Umbilical cord (tissue), 1 donor: ENCODE measurements at regions not wholly inside any gene's neighbourhood (a gene's known extent, or its start where the extent isn't known, plus 50 kb on each side); places are given as distances from the start of the nearest gene placed in this dataset.

ENCODE experiments used
- DNase-seq: peaks from one replicate; pipeline ENCODE4 v3.0.0-alpha.2; 2015; ENCODE audit warnings: low spot score

DNA sequence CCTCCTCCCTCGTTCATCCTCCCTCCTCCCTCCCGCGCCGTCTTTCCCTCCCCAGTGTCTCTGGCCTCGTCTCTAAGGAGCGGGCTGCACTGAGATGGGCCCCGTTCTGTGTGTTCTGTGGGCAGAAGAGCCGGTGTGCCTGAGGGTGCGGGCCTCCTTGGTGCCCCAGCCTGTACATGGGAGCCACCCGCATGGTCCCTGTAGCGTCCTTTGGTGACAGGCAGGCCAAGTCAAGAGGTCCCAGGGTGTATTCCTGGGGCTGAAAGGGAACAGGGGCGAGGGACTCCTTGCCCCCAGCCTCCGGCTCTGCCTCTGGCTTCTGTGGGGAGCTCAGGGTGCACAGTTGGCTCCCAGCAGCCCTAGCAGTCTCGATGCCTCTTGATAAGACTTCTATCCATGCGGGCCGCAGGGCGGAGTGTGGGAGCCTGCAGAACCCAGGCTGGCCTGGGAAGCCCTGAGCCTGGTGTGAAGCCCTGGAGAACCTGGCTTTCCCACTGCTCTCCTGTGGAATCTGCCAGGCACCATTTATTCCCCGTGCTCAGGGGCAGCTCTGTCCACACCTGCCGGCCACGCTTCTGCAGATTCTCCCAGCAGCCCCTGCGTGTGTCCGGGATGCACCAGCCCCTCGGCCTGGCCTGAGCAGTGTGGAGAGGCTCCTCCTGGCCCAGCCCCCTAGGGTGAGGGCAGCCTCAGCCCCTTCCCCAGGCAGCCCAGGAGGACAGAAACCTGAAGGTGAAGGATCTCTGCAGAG lies 181.3 kb downstream of the KIF26A start:
- no peak for DNase-seq

DNA sequence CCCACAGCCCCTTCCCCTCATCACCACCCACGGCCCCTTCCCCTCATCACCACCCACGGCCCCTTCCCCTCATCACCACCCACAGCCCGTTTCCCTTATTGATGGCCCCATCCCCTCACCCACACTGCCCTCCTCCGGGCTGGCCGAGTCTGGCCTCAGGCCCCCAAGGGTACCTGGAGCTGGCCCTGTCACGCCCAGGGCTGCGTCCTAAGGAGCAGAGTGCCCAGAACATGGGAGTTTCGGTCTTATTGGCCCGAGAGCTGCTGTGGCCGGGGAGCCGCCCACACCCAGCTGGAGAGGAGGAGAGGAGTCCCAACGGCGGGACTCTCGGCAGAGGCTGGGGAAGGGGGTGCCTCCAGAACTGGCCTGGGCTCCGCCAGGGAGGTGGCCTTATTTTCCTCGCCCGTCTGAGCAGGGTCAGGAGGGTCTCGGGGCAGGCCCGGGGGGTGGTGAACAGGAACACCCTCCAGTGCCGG lies 182.3 kb downstream of the KIF26A start:
- no peak for DNase-seq

DNA sequence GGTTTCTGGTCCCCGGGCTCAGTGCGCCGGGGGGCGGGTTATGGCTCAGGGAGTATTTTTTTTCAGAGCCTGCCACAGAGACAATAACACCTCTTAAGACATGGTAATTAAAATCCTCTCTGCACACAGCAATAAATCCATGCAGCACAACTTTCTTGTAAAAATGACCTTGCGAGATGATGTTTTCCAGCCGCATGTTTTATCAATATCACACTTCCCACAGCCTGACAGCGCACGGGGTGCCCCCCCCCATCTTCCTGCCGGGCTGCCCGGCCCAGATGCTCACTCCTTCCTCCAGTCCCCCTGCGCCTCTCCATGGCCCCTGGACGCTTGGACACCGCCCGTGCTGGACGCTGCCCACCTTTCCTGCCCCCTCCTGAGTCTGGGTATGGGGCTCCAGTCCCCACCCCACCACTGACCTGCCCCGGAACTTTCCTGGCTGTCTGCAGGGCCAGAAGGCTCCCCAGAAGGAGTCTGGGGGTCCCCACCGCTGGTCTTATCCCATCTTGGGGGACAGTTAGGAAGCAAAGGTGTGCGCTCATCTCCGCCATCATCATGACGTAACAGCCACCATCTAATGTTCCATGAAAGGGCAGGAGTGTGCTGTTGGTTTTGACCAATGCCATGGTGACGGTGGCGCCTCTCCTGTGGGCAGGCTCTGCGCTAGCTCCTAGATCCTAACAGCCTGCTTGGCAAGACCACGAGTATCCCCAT lies 182.9 kb downstream of the KIF26A start:
- DNase-seq = peak; percentile 58

DNA sequence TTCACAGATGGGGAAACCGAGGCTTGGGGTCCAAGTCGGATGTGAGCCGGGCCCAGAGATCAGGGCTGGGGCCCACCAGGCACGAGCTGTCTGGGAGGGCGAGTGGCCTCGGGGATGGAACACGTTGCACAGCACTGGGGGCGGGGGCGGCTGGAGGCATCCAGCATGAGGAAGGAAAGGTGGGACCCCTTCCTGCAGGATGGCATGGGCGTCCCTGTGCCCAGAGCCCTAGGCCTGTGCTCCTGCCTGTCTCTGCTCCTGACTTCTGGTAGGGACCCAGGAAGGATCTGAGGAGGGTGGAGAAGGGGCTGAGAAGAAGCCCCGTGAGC lies 183.4 kb downstream of the KIF26A start:
- no peak for DNase-seq

DNA sequence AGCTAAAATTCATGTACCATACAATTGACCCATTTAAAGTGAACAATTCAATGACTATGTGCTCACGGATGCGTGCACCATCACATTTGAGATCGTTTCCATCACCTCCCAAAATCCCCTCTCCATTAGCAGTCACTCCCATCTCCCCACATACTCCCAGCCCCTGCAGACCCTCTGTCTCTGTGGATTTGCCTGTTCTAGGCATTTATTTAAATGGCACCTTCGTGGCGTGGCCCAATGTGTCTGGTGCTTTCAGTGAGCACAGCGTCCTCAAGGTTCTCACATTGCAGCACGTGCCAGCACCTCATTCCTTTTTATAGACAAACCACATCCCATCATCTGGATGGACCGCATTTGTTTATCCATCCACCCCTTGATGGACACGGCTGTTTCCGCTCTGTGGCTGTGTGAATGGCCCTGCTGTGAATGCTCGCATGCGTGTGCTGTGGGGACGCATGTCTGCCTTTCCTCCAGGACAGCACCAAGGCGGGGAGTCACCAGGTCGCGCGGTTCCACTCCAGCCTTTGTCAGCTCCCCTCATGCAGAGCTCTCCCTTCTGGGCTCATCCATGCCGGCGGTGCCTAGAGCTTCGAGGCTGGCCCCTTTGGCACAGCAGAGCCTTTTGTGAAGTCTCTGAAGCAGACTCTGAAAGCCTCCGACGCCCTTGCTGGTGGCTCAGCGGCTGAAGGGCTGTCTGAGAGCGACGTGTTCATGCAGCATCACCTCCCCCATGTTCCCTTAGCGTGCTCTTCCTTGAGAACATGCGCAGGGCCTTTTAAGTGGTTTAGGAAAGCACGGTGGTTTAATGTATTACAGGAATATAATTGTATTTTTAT lies 184.4 kb downstream of the KIF26A start:
- no peak for DNase-seq

DNA sequence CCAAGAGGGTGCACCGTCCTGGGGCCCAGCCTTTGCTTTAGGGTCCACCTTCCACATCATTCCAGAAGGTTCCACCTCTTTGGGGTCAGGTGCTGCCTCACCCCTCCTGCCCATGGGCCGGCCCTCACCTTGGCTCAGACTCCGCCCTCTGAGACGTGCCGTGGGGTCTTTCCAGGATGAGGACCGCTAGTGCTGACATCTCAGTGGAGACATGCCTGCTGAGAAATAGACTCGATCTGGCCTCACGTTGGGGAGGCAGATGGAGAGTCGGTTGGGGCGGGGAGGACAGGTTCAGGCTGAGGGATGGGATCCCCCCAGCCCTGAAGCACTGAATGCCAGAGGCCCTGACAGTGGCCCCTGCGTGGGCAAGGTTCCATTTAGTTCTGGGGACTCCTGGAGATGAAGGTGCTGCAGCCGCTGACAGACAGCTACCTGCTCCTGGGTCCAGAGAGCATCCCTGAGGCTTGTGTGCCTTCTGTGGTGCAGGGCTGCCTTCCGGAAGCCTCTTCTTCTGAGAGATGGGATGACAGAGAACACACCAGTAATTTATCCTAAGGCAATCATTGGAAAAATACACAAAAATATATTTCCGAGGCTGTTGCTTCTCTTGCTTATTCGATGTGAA lies 185.3 kb downstream of the KIF26A start:
- DNase-seq = no peak

DNA sequence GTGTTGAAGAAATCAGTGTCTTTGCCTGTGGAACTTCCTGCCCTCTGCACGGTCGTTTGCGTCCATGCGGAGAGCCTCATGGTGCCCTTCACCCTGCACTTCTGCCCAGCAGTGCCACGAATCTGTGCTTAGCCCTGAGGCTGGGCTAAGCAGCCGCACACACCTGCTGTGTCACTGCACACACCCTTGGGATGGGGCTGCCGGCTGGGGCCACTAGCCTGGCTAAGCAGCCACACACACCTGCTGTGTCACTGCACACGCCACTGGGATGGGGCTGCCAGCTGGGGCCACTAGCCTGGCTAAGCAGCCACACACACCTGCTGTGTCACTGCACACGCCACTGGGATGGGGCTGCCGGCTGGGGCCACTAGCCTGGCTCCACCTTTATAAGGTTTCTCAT lies 188.5 kb downstream of the KIF26A start:
- no peak for DNase-seq

DNA sequence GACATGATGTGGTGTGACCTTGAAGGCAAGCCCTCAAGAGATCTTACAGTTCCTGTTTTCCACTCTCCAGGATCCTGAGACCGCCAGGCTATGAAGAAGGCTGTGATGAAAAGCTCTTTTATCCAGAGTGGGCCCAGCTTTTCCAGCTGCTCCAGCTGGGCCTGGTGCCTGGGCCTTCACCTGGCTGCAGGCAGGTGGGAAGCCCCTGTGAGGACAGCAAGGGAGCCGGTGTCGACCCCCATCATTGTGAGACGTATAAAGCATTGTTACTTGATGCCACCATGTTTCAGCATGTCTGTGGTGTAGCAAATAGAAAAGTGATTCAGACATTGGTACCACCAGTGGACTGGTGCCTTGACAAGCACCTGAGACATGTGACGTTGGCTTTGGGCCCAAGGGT lies 190.2 kb downstream of the KIF26A start:
- DNase-seq = no peak

DNA sequence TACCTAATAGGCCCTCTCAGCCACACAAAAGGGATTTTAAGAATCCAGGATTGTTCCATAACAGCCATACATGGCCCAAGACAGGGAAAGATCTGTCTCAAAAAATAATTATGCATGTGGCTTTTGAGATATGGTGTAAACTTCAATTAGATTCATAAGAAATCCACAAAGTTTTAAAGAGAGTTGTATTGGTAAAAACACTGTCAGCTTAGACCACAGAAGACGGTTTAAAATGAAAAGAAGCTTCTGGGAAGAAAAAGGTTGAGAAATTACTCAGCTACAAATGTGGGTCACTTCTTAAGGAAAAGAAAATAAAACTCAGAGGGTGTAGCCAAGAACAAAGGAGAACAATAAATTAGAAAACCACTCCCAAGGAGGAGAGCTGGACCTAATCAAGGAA lies 191.4 kb downstream of the KIF26A start:
- no peak for DNase-seq

DNA sequence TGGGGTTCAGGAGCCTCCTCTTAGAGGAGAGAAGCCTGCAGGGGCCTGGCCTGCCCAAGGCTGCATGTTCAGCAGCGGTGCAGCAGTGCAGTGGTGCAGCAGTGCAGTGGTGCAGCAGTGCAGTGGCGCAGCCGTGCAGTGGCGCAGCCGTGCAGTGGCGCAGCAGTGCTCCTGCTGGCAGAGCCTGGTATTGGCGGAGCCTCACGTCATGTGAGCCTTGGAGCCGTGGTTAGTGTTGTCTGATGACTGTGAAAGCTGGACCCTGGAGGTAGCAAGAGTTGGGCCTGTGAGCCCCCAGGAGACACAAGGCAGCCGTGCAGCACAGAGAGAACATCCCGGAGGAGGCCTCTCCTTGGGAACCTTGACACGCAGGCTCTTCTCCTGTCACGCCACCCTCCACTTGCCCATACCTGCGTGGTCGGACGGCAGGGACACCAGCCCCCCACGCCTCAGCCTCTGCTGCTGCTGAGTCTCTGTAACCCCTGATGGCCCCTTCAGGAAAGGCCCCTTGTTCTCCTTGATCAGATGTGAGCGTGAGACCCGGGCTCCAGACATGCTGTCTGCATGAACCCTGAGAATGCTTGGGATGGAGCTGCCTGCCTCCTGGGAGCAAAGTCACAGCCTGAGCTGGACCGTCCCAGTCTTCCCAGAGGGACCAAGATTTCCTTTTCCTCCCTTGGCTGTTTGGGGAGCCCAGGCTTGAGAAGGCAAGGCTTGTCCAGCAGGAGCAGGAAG lies 193.7 kb downstream of the KIF26A start:
- DNase-seq = no peak

DNA sequence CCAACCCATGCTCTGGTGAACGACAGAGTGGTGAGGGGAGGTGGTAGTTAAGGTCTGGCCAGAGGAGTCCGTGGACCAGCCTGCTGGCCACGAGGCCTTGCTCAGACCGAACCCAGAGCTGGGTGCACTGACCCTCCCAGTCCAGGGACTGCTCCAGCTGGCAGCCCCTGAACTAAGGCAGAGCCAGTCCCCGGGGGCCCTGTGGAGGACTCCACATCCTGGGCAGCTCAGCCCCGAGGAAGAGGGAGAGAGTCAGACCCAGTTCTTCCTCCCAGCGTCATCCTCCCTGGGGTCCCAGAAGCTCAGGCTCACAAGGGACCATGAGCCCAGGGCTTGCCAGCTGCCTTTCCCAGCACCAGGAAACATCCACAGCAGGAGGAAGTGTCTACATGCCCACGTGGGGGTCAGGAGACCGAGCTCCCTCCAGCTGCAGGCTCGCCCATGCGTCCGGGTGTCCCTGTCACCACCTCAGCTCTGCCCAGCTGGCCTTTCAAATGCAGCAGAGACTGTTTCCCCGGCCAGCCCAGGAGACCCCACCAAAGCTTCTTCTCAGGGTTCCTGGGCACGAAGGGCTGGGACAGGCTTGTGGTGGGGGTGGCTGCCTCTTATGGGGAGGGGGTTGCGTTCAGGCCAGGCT lies 194.4 kb downstream of the KIF26A start:
- DNase-seq = no peak

DNA sequence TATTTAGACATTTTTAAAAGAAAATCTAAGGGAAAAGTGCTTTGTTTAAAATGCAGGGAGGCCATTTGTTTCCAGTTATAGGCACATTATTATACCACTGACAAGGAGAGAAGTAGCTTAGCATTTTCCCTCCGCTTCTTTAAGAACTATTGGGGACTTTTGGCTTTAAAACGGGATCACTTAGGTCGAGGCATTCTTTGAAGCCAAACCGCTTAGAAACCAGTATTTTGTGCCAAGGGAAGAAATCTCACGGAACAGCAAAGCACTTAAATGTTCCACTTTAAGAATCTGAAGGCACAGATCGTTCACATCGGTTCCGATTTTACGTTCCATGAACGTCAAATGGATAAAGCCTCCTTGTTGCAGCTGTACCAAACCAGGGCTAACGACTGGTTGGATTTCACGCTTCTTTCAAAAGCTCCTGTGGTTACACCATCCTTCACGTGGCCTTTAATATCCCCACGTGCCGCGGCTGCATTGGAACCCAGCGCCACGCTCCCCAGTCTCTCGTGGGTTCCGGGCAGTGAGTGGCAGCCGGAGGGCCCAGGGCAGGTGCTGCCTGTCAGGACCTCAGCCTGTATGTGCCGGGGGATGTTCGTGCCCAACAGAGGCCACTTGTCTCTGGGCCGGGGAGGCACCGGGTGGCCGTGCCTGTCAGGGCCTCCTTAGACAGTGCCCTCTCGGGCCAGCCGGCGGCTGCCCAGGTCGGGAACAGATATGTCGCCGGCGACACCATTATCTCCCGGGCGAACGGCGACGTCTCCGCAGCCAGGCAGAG lies 195.4 kb downstream of the KIF26A start:
- peak; percentile 18 for DNase-seq

DNA sequence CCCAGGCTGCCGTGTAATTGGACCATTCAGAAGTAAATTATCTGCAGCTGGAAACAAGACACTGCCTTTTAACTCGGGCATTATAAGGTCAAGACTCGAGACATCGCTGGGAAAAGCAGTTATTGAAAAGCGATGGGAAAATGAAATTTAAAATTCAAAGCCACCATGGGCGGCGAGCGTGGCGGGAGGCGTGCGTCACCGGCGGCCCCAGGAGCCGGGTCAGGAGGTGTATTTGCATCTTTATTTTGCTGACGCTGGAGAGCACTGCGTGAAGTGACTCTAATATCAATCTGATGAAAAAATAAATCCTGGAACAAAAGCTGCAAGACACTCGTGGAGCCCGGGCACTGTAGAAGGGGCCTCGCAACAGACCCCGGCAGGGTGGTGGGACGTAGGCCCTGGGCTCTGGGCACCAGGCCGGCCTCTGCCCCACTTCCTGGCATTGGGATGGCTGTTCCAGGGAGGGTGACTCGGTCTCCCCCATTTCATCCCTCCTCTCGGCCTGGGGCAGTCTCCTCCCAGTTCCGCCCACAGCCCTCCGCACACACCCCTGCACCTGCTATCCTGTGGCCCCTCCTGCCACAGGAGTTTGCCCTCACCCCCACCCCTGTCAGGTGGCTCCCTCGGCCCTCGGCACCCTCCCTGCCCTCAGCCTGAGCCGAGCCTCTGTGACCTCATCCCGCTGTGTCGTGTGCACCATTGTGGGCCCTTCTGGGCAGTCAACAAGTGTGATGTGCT lies 196.2 kb downstream of the KIF26A start:
- no peak for DNase-seq

DNA sequence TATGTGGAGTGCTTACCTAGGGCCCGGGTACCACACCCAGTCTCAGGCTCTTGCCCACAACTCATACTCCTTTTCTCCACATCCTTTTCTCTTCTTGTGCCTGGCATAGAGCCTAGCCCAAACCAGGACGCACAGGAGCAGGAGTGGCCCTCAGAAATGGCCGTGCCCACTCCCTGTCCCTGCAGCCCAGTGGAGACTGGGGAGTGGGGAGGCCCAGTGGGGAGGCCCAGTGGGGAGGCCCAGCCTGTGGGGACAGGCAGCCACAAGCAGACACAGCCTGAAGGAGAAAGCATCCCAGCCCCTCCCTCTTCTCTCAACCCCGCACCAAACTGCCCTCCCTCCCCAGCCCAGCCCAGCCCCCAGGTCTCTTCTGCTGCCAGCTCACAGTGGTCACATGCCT lies 196.8 kb downstream of the KIF26A start:
- no peak for DNase-seq

DNA sequence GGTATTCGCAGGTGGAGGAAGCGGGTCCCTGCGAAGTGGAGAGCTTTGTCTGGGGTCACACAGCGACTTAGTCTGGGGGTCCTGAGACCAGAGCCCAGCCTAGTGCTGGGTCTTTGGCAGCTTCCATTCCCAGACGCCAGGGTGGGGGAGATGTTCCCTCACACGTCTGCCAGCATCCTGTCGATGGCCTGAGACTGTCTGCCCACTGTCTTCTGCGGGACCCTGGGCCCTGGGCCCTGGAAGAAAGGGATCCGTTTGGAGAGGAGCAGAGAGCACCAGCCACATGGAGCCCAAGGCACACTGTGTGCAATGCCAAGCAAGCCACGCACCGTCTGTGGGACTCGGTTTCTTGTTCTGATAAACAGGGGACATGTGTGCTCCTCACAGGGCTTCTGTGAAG lies 197.2 kb downstream of the KIF26A start:
- DNase-seq = no peak

DNA sequence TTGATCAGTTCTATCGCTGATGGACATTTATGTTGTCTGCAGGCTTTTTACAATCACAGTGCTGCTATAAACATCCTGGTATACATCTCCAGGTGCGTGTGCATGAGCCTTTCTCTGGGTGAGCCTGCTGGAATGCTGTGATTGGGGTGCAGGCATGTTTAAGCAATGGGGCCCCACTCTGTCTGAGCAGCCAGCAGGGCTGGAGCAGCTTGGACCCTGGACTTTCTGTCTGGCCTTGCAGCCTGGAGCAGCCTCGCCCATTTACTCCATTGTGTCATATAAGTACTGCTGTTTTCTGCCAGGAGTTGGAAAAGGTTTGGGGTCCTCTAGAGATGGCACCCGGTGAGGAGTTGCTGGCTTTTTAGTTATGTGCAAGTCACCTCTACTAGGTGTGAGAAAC lies 199.0 kb downstream of the KIF26A start:
- DNase-seq = no peak

DNA sequence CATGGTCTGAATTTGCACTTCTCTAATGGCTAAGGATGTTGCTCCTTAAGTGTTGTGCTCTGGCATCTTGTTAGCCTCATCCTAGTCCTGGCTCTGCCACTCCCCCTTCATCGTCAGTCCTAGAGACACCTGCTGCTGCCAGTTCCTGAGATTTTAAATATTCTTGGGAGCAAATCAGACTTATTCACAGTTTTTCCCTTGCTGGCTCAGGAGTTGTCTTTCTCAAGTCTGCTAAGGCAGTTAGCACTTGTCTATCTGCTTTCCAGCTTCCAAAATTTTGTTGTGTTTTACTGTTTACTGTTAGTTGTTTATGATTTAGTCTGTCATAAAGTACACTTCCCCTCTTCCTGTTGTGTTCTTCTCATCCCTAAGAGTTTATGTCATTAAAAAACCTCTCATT lies 201.0 kb downstream of the KIF26A start:
- no peak for DNase-seq

DNA sequence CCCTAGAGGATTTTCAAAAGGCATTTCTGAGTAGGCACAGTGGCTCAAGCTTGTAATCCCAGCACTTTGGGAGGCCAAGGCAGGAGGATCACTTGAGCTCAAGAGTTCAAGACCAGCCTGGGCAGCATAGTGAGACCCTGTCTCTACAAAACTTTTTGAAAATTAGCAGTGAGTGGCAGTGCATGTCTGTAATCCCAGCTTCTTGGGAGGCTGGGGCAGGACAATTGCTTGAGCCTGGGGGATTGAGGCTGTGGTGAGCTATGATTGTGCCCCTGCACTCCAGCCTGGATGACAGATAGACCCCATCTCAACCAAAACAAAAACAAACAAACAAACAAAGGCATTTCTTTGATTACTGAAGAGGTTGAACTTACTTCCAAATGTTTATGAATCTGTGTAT lies 201.4 kb downstream of the KIF26A start:
- no peak for DNase-seq
